Cardiac fibroblast (primary cell): ENCODE measurements at regions not wholly inside any gene's neighbourhood (a gene's known extent, or its start where the extent isn't known, plus 50 kb on each side); places are given as distances from the start of the nearest gene placed in this dataset.

Experiments
- DNase-seq, 2 donors: peaks; one replicate each; pipeline versions ENCODE4 v3.0.0 to v3.0.0-alpha.2; 2010; ENCODE audit warnings: low read depth in 2 of 2
- H3K4me3 ChIP-seq, 2 donors: replicated peaks in 1 of 2; 1 replicate in 1 of 2; 2 replicates in 1 of 2; pipeline ENCODE4 v1.5.1; 2011; ENCODE audit warnings: low read depth in 2 of 2, low read length in 2 of 2, mild to moderate bottlenecking in 2 of 2, moderate library complexity in 1 of 2
- CTCF ChIP-seq: IDR thresholded peaks from one replicate; pipeline ENCODE4 v1.5.1; 2011; ENCODE audit warnings: low read depth, mild to moderate bottlenecking, low read length, inconsistent platforms

DNA sequence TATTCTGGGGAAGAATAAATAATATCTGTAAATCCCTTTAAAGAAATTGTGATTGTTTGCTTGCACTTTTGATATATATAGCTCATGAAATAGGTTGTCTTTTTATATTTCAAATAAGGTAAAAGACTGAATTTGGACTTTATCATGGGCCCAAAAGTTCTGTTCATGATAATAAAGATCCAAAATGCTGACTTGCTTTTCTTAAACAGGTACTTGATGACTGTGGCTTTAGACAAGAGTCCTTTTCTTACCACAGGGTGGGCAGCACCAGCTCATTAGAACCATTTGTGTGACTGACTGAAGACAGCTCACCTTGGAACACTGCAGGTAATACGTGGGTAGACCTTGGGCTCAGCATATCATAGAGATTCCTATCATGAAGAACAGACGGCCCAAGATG, 432.6 kb downstream of the ETNK1 start:
- no peak overlapping the region for H3K4me3 ChIP-seq
- no peak for DNase-seq
- TF ChIP-seq CTCF: no peak

GRCh38 chr12:23060161-23060560, 435.2 kb downstream of the ETNK1 start:
- TF ChIP-seq CTCF: no peak
- DNase-seq: no peak
- H3K4me3 ChIP-seq: no peak overlapping the region

DNA sequence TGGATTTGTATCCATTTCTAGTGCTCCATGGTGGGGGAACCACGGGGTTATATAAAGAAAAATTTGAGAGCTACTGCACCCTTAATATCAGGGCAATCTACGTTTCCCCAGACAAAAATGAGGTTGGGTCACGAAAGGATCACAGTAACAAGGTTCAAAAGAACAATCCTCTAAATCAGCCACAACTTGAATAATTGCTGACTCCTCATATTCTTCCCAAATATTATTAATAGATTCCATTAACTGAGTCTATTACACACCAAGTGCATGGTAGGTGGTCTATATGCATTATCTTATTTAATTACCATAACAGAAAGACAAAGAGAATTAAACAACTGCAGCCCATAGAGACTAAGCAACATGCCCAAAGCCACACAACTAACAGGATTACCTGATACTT, 438.2 kb downstream of the ETNK1 start:
- no peak for DNase-seq
- TF ChIP-seq CTCF: no peak
- H3K4me3 ChIP-seq: no peak overlapping the region

GRCh38 chr12:23066095-23066494, 441.1 kb downstream of the ETNK1 start:
- H3K4me3 ChIP-seq: no peak overlapping the region
- peak in 1 of 2 donors; percentile 18 for DNase-seq
- TF ChIP-seq CTCF: no peak

DNA sequence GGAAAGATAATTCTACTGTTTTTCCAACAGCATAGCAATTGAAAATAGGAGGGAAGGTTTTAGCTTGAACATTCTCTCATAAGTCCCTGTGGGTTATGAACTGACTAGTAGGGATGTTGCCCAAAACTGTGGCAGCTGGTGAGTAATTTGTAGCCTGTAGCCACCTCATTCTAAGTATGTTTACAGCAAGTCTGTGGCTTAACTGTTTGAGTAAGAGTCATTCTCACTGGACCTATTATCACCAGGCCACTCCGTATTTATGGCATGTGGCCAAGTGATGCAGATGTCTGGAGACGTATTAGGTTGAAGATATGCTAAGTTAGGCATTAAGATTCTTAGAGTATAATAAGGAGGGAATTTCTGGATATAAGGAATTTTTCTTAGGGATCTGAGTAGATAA, 458.3 kb downstream of the ETNK1 start:
- peak; percentile 27 to 96 for DNase-seq
- H3K4me3 ChIP-seq: no peak overlapping the region
- TF ChIP-seq CTCF: no peak

DNA sequence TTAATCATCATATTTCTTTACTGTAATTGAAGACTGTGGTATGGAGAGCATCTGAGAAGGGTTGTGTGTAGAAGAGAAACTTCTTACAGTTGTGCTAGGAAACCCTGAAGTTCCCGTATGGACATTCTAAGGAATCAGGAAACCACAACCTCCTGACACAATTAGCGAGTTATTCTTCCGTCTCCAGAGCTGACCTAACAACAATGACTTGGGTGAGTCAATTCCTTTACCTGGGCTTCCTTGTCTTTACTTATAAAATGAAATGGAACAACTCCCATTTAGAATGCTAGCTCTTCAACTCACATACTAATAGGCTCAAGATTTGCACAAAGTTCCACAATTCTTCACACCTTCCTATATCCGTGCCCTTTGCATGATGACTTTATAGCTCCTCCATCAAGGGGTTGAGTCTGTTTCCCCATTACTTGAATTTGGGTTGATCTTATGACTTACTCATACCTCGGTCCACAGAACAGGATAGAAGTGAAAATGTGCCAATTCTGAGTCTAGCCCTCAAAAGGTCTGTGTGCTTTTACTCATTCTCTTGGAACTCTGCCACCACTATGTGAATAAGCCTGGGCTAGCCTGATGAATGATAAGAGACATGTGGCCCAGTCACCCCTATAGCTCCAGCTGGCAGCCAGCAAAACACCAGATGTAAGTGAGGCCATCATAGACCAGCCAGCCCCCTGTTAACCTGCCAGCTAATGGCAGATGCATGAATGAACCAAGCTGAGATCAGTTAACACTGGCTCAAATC, 459.4 kb downstream of the ETNK1 start:
- H3K4me3 ChIP-seq: no peak overlapping the region
- peak; percentile 69 to 99 for DNase-seq
- no peak for TF ChIP-seq CTCF

DNA sequence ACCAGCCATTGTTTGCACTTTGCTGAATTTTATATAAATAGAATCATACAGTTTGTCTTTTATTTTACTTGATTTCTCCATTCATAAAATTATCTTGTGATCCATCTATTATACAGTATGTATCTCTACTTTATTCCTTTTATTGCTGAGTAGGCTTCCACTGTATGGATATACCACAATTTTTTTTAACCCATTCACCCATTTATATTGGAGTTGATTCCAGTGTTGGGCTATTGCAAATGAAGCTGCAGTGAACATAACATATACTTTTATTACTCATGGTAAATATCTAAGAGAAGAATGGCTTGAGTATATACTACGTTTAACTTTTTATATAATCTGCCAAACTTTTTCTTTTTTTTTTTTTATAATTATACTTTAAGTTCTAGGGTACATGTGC, 463.6 kb downstream of the ETNK1 start:
- H3K4me3 ChIP-seq: no peak overlapping the region
- no peak for TF ChIP-seq CTCF
- no peak for DNase-seq
